ENCODE measurements at regions not wholly inside any gene's neighbourhood (a gene's known extent, or its start where the extent isn't known, plus 50 kb on each side); places are given as distances from the start of the nearest gene placed in this dataset.
"Not testable (repeated sequence)": the region's sequence is repeated elsewhere in the genome, so short reads cannot be mapped to it uniquely, and the experiment has no call there.

- FAIRE-seq = no peak
These were observed 453.0 kb upstream of the MIS18BP1 start for GRCh38 chr14:45705940-45706534.

- FAIRE-seq = no peak
These were observed 446.5 kb upstream of the MIS18BP1 start for GRCh38 chr14:45699471-45699870.

DNA sequence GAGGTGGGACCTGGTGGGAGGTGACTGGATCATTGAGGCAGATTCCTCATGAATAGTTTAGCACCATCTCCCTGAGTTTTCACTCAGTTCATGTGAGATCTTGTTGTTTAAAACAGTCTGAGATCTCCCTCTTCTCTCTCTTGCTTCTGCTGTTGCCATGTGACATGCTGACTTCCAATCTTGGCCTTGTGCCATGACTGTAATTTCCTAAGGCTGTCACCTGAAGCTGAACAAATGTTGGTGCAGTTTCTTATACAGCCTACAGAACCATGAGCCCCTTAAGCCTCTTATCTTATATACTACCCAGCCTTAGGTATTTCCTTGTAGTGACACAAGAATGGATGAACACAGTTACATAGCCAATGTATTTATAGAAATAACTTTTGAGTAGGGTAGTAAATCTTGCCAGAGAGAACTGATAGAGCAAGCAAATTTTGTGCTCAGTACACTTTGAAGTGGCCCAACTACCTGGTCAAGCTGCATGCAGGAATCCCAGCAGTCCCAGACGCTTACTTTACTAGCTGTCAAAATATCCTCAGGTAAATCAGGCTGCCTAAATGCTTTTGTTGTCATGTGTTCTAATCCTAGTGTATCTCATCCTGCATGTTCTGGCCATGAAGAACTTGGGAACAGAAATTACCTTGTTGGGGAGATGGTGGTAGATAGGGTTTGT, 445.6 kb upstream of the MIS18BP1 start:
- FAIRE-seq = no peak

- FAIRE-seq = no peak
These were observed 433.8 kb upstream of the MIS18BP1 start for GRCh38 chr14:45686771-45687170.

GRCh38 chr14:45680531-45680930, 427.5 kb upstream of the MIS18BP1 start:
- no peak for FAIRE-seq

GRCh38 chr14:45679853-45680252, 426.9 kb upstream of the MIS18BP1 start:
- no peak for FAIRE-seq

- peak; percentile 79 for FAIRE-seq
These were observed 425.2 kb upstream of the MIS18BP1 start for GRCh38 chr14:45678163-45678562.

GRCh38 chr14:45673420-45673819, 420.4 kb upstream of the MIS18BP1 start:
- no peak for FAIRE-seq

- no peak for FAIRE-seq
These were observed 411.8 kb upstream of the MIS18BP1 start for GRCh38 chr14:45664668-45665356.

GRCh38 chr14:45658917-45659299, 405.9 kb upstream of the MIS18BP1 start:
- no peak for FAIRE-seq

DNA sequence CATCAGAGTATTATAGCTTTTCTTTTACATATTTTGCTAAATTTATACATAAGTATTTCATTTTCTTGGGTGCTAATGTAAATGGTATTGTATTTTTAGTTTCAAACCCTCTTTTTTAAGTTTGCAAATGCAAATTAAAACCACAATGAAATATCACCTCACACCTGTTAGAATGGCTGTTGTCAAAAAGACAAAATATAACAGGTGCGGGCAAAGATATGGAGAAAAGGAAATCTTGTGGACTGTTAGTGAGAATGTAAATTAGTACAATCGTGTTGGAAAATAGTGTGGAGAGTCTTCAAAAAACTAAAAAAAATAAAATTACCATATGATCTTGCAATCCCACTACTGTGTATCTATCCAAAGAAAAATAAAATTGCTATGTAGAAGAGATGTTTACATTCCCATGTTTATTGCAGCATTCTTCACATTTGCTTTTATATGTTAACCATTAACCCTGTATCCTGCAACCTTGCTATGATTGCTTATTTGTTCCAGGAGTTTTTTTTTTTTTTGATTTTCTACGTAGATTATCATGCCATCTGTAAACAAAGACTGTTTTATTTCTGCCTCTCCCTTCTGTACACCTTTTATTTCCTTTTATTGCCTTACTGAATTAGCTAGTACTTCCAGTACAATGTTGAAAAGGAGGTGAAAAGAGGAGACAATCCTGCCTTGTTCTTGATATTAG, 405.4 kb upstream of the MIS18BP1 start:
- FAIRE-seq = no peak

- FAIRE-seq = no peak
These were observed 398.9 kb upstream of the MIS18BP1 start for GRCh38 chr14:45651890-45652289.

GRCh38 chr14:45650754-45651153, 397.8 kb upstream of the MIS18BP1 start:
- FAIRE-seq = no peak

DNA sequence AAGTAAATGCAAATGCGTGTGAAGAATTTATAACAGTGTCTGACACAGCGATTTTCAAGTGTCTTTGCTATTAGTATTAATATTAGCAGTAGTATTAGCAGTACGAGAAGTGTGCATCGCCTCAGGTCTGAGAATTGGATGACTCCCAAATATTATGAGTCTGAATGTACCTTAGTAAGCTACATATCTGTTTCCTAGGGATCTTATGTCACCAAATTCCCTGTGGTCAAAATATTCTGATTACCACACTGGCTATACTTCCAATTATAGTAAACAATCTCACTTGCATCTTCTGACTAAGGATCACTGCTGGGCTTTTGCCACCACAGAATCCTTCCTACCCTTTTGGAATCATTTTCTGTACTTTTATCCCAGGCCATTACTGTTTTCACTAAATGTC, 396.0 kb upstream of the MIS18BP1 start:
- FAIRE-seq = no peak

DNA sequence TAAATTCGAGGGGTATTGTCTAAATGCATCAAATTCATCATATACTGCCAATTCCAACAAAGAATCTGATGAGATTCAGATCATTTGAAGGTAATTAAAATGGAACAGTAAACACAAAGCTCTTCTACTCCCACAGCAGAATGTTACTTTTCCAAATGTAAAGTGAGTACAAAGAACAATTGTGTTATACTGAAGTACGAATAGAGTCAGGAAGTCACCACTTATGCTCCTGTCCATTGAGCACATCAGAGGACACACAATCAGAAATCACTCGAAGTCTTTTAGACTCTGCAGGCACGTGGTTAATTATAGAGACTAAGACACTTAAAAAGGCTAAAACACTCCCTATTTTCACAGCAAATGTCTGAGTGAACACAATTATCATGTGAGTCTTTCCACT, 388.5 kb upstream of the MIS18BP1 start:
- no peak for FAIRE-seq

DNA sequence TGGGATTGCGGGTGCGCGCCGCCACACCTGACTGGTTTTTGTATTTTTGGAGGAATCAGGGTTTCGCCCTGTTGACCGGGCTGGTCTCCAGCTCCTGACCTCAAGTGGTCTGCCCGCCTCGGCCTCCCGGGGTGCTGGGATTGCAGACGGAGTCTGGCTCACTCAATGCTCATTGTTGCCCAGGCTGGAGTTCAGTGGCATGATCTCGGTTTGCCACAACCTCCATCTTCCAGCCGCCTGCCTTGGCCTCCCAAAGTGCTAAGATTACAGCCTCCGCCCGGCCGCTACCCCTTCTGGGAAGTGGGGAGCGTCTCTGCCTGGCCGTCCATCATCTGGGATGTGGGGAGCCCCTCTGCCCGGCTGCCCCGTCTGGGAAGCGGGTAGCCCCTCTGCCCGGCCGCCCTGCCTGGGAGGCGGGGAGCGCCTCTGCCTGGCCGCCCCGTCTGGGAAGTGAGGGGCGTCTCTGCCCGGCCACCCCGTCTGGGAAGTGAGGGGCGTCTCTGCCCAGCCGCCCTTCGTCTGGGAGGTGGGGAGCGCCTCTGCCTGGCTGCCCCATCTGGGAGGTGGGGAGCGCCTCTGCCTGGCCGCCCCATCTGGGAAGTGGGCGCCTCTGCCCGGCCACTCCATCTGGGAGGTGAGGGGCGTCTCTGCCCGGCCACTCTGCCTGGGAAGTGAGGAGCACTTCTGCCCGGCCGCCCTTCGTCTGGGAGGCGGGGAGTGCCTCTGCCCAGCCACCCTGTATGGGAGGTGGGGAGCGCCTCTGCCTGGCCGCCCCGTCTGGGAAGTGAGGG, 381.8 kb upstream of the MIS18BP1 start:
- not testable (repeated sequence) for FAIRE-seq

GRCh38 chr14:45633220-45633984, 380.4 kb upstream of the MIS18BP1 start:
- no peak for FAIRE-seq

DNA sequence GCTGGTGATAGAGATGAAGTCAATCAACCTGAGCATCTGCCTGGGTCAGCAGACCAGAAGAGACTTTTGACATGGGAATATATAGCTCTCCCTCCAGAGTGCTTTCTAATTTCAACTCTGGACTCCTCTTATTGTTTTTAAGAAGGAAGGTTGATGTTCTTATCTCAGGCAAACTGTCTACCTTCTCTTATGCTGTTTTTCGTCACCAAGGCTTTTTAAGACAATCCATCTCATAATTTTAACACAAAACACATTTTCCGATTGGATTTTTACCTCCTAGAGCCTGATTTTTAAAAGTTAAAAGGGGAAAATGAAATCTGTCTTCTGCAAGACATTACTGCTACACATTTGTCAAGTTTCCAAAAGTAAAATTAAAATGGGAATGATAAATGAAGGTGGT, 368.7 kb upstream of the MIS18BP1 start:
- no peak for FAIRE-seq

DNA sequence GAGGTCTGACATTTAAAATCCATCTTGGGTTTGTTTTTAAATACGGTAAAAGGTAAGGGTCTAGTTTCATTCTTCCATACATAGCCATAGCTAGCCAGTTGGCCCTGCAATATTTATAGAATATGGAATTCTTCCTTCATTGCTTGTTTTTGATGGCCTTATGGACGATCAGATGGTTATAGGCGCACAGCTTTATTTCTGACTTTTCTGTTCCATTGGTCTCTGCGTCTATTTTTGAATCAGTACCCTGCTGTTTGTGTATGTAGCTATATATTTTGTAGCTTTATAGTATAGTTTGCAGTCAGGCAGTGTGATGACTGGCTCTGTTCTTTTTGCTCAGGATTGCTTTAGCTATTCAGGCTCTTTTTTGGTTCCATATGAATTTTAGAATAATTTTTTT, 366.8 kb upstream of the MIS18BP1 start:
- FAIRE-seq = no peak

DNA sequence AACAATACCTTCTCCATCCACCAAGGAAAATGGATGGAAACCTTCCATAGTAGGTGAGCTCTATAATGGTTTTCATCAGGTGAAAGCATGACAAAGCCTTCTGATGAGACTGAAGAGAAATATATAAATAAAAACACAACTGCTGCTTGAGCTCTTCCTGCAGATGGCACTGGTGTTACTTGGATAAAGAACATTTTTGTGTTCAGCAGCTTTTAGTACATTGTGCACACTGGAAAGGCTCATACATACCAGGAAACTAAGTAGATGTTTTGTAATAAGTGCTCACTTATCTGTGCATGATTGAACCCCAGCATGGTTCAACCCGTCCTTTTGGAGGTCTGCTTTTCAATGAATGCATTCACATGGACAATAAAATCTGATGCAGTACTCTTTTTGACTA, 357.3 kb upstream of the MIS18BP1 start:
- FAIRE-seq = no peak

- no peak for FAIRE-seq
These were observed 334.1 kb upstream of the MIS18BP1 start for GRCh38 chr14:45587142-45587541.

GRCh38 chr14:45559626-45560025, 306.6 kb upstream of the MIS18BP1 start:
- FAIRE-seq = no peak
